ENCODE measurements at regions not wholly inside any gene's neighbourhood (a gene's known extent, or its start where the extent isn't known, plus 50 kb on each side); places are given as distances from the start of the nearest gene placed in this dataset.

DNA sequence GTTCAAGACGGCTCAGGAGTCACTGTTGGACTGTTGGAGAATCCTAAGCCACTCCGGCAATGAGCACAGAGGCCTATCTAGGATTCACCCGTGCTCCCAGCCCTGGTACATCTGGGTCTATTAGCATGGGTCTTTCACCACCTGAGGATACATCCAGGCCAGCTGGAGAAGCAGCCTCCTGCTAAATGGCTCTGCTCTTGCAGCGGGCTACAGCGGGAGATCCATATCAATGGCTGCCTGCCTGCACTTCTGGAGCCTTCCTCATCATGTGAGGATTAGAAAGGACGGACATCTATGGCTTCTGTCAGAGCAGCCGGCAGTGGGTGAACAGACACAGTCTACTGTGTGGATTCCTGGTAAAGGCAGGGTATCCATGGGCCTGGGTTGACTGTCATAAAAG is 357.4 kb downstream of the MLLT3 start:
- Histone ChIP-seq H2AK5ac (ENCODE audit: low read depth, low read length) (no peak overlapping the region), H3K18ac (ENCODE audit: low read length) (no peak overlapping the region), H3K23ac (ENCODE audit: low read depth, low read length, poor library complexity) (no peak overlapping the region), H3K14ac (ENCODE audit: low read length) (no peak overlapping the region), H3K4ac (ENCODE audit: low read length) (no peak overlapping the region), H4K91ac (ENCODE audit: low read depth, low read length, poor library complexity) (no peak overlapping the region), H3K9me3 (replicated peaks in 1 of 2; ENCODE audit: control insufficient read depth in 2 of 2, insufficient read depth in 1 of 2, low read depth in 1 of 2, low read length in 2 of 2) (no peaks in the 10 kb centered on the region), H2BK12ac (ENCODE audit: low read length) (no peak overlapping the region), H3K36me3 (replicated peaks in 1 of 2; ENCODE audit: control insufficient read depth in 2 of 2, insufficient read depth in 2 of 2, low read length in 2 of 2) (no peaks in the 10 kb centered on the region), H3K4me1 (ENCODE audit: control insufficient read depth in 2 of 2, insufficient read depth in 1 of 2, low read depth in 1 of 2, low read length in 2 of 2) (peaks cover 0 to 4% of the 10 kb centered on the region in 2 donors), H4K8ac (ENCODE audit: low read depth, low read length) (no peak overlapping the region), H3K4me3 (ENCODE audit: low read length in 2 of 2) (no peak overlapping the region), H3K27me3 (ENCODE audit: control insufficient read depth in 3 of 3, insufficient read depth in 3 of 3, low read depth in 1 of 3, low read length in 3 of 3) (no peaks in the 10 kb centered on the region), H2BK5ac (ENCODE audit: low read length) (no peak overlapping the region), H3K9ac (ENCODE audit: low read depth, low read length, poor library complexity) (no peak overlapping the region), H3K27ac (replicated peaks; ENCODE audit: low read length) (no peak overlapping the region), H2BK120ac (ENCODE audit: low read depth, low read length) (no peak overlapping the region), H3K79me1 (ENCODE audit: low read depth, low read length) (no peaks in the 10 kb centered on the region), H3K4me2 (ENCODE audit: insufficient read depth, low read length, poor library complexity, severe bottlenecking) (no peak overlapping the region), H2BK15ac (ENCODE audit: low read length) (no peak overlapping the region), H2AFZ (ENCODE audit: low read length) (no peak overlapping the region)
- no CpG with 5 or more reads among the region's 7 CpGs for WGBS, 2 donors (ENCODE audit: extremely low coverage in 2 of 2, insufficient read length in 2 of 2, insufficient replicate concordance in 1 of 2)
- DNase-seq (ENCODE audit: low spot score), result no peak

DNA sequence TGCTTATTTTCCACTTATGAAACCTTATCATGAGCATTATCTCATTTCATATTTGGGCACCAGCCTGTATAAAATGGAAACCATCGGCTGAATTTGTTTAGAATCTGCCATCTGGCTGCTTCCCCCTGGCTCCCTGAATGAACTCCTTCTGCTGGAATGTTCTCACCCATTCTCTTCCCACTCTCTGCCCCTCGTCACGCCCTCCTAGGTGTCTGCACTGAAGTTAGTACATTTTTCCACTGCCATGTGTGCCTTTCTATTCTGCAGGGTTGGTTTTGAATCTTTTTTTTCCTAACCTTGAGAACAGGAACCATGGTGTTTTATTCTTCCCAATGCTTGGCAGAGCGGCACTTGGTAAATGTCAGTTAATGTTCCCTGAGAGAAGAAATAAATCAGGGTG is 359.7 kb downstream of the MLLT3 start:
- no peak overlapping the region for H3K23ac ChIP-seq (ENCODE audit: low read depth, low read length, poor library complexity)
- DNase-seq (ENCODE audit: low spot score), result no peak
- H3K4me3 ChIP-seq (ENCODE audit: low read length in 2 of 2), result no peak overlapping the region
- H4K91ac ChIP-seq (ENCODE audit: low read depth, low read length, poor library complexity), result no peak overlapping the region
- no peak overlapping the region for H2BK12ac ChIP-seq (ENCODE audit: low read length)
- H3K14ac ChIP-seq (ENCODE audit: low read length), result no peak overlapping the region
- H3K4me2 ChIP-seq (ENCODE audit: insufficient read depth, low read length, poor library complexity, severe bottlenecking), result no peak overlapping the region
- no peak overlapping the region for H2AK5ac ChIP-seq (ENCODE audit: low read depth, low read length)
- no peaks in the 10 kb centered on the region for H3K79me1 ChIP-seq (ENCODE audit: low read depth, low read length)
- peaks cover 0 to 2% of the 10 kb centered on the region in 2 donors for H3K4me1 ChIP-seq (ENCODE audit: control insufficient read depth in 2 of 2, insufficient read depth in 1 of 2, low read depth in 1 of 2, low read length in 2 of 2)
- no peak overlapping the region for H4K8ac ChIP-seq (ENCODE audit: low read depth, low read length)
- H2AFZ ChIP-seq (ENCODE audit: low read length), result no peak overlapping the region
- no peak overlapping the region for H3K27ac ChIP-seq (replicated peaks; ENCODE audit: low read length)
- H3K27me3 ChIP-seq (ENCODE audit: control insufficient read depth in 3 of 3, insufficient read depth in 3 of 3, low read depth in 1 of 3, low read length in 3 of 3), result no peaks in the 10 kb centered on the region
- H2BK5ac ChIP-seq (ENCODE audit: low read length), result no peak overlapping the region
- no peak overlapping the region for H2BK15ac ChIP-seq (ENCODE audit: low read length)
- no peaks in the 10 kb centered on the region for H3K9me3 ChIP-seq (replicated peaks in 1 of 2; ENCODE audit: control insufficient read depth in 2 of 2, insufficient read depth in 1 of 2, low read depth in 1 of 2, low read length in 2 of 2)
- no peak overlapping the region for H2BK120ac ChIP-seq (ENCODE audit: low read depth, low read length)
- no peak overlapping the region for H3K4ac ChIP-seq (ENCODE audit: low read length)
- H3K18ac ChIP-seq (ENCODE audit: low read length), result no peak overlapping the region
- H3K36me3 ChIP-seq (replicated peaks in 1 of 2; ENCODE audit: control insufficient read depth in 2 of 2, insufficient read depth in 2 of 2, low read length in 2 of 2), result no peaks in the 10 kb centered on the region
- H3K9ac ChIP-seq (ENCODE audit: low read depth, low read length, poor library complexity), result no peak overlapping the region
- no CpG with 5 or more reads among the region's 4 CpGs for WGBS, 2 donors (ENCODE audit: extremely low coverage in 2 of 2, insufficient read length in 2 of 2, insufficient replicate concordance in 1 of 2)

DNA sequence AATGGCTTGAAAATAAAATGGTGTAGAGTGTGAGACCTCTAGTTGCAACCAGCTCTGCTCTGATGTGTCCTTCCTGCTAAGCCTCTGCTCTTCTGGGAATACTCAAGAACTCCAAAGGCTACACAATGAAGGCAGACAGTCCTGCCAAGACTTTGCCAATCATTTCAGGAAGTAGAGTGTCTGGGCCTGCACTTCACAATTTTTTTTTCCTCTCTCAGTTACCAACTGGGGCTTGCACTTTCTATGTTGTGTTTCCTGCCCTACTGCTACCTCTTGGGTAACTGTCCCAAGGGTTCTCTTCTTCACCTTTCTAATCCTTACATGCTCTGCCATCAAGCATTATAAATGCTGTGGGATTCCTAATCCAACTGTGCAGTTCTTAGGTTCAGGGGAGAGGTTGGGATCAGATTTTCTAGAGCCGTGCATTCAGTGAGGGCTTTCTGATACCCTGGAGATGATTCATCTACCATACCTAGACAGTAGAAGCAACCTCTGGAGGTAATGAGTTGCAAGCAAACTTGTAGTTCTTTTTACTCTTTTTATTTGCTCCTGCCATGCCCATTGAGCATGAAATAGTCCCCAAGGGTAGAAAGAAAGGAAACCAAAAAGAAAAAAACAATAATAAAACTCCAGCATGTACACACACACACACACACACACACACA is 365.9 kb downstream of the MLLT3 start:
- Histone ChIP-seq H3K27me3 (ENCODE audit: control insufficient read depth in 3 of 3, insufficient read depth in 3 of 3, low read depth in 1 of 3, low read length in 3 of 3) (peaks cover 0 to 3% (median 0%) of the 10 kb centered on the region in 3 experiments), H3K4me1 (ENCODE audit: control insufficient read depth in 2 of 2, insufficient read depth in 1 of 2, low read depth in 1 of 2, low read length in 2 of 2) (no peaks in the 10 kb centered on the region), H2BK12ac (ENCODE audit: low read length) (no peak overlapping the region), H3K14ac (ENCODE audit: low read length) (no peak overlapping the region), H3K9ac (ENCODE audit: low read depth, low read length, poor library complexity) (no peak overlapping the region), H3K4ac (ENCODE audit: low read length) (no peak overlapping the region), H4K8ac (ENCODE audit: low read depth, low read length) (no peak overlapping the region), H2BK120ac (ENCODE audit: low read depth, low read length) (no peak overlapping the region), H3K18ac (ENCODE audit: low read length) (no peak overlapping the region), H2AFZ (ENCODE audit: low read length) (no peak overlapping the region), H3K36me3 (replicated peaks in 1 of 2; ENCODE audit: control insufficient read depth in 2 of 2, insufficient read depth in 2 of 2, low read length in 2 of 2) (no peaks in the 10 kb centered on the region), H2AK5ac (ENCODE audit: low read depth, low read length) (no peak overlapping the region), H3K79me1 (ENCODE audit: low read depth, low read length) (no peaks in the 10 kb centered on the region), H2BK5ac (ENCODE audit: low read length) (no peak overlapping the region), H3K23ac (ENCODE audit: low read depth, low read length, poor library complexity) (no peak overlapping the region), H3K9me3 (replicated peaks in 1 of 2; ENCODE audit: control insufficient read depth in 2 of 2, insufficient read depth in 1 of 2, low read depth in 1 of 2, low read length in 2 of 2) (no peaks in the 10 kb centered on the region), H3K4me3 (ENCODE audit: low read length in 2 of 2) (no peak overlapping the region), H3K4me2 (ENCODE audit: insufficient read depth, low read length, poor library complexity, severe bottlenecking) (no peak overlapping the region), H3K27ac (replicated peaks; ENCODE audit: low read length) (no peak overlapping the region), H2BK15ac (ENCODE audit: low read length) (no peak overlapping the region), H4K91ac (ENCODE audit: low read depth, low read length, poor library complexity) (no peak overlapping the region)
- no CpG with 5 or more reads among the region's 1 CpG for WGBS, 2 donors (ENCODE audit: extremely low coverage in 2 of 2, insufficient read length in 2 of 2, insufficient replicate concordance in 1 of 2)
- DNase-seq (ENCODE audit: low spot score), result no peak

DNA sequence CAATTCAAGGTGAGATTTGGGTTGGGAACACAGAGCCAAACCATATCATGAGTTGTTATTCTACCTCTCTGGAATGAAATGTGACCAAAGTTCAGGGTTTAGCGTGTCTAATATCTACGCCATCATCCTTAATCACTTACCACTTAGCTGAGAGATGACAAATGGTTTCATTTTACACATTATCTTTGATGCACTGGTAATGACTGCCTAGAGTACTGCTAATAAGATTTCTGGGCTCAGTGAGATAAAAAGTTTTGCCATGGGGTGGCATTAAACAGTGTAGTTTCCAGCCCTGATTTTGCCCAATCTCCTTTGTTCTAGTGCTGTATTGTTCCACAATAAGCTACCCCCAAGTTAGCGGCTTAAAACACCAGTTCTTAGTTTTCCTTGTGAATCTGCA is 367.2 kb downstream of the MLLT3 start:
- no peak overlapping the region for H3K14ac ChIP-seq (ENCODE audit: low read length)
- no peak overlapping the region for H4K91ac ChIP-seq (ENCODE audit: low read depth, low read length, poor library complexity)
- H3K27me3 ChIP-seq (ENCODE audit: control insufficient read depth in 3 of 3, insufficient read depth in 3 of 3, low read depth in 1 of 3, low read length in 3 of 3), result peaks cover 0 to 3% (median 0%) of the 10 kb centered on the region in 3 experiments
- no peak overlapping the region for H2BK5ac ChIP-seq (ENCODE audit: low read length)
- no peak overlapping the region for H2BK120ac ChIP-seq (ENCODE audit: low read depth, low read length)
- H3K27ac ChIP-seq (replicated peaks; ENCODE audit: low read length), result no peak overlapping the region
- no peak overlapping the region for H3K4me2 ChIP-seq (ENCODE audit: insufficient read depth, low read length, poor library complexity, severe bottlenecking)
- H3K23ac ChIP-seq (ENCODE audit: low read depth, low read length, poor library complexity), result no peak overlapping the region
- H3K36me3 ChIP-seq (replicated peaks in 1 of 2; ENCODE audit: control insufficient read depth in 2 of 2, insufficient read depth in 2 of 2, low read length in 2 of 2), result no peaks in the 10 kb centered on the region
- WGBS, 2 donors (ENCODE audit: extremely low coverage in 2 of 2, insufficient read length in 2 of 2, insufficient replicate concordance in 1 of 2), result no CpG with 5 or more reads among the region's 3 CpGs
- H4K8ac ChIP-seq (ENCODE audit: low read depth, low read length), result no peak overlapping the region
- no peak overlapping the region for H2AK5ac ChIP-seq (ENCODE audit: low read depth, low read length)
- no peak overlapping the region for H3K4me3 ChIP-seq (ENCODE audit: low read length in 2 of 2)
- no peaks in the 10 kb centered on the region for H3K79me1 ChIP-seq (ENCODE audit: low read depth, low read length)
- H3K4me1 ChIP-seq (ENCODE audit: control insufficient read depth in 2 of 2, insufficient read depth in 1 of 2, low read depth in 1 of 2, low read length in 2 of 2), result no peaks in the 10 kb centered on the region
- DNase-seq (ENCODE audit: low spot score), result no peak
- H2BK15ac ChIP-seq (ENCODE audit: low read length), result no peak overlapping the region
- no peak overlapping the region for H3K4ac ChIP-seq (ENCODE audit: low read length)
- H2AFZ ChIP-seq (ENCODE audit: low read length), result no peak overlapping the region
- H3K9ac ChIP-seq (ENCODE audit: low read depth, low read length, poor library complexity), result no peak overlapping the region
- no peak overlapping the region for H2BK12ac ChIP-seq (ENCODE audit: low read length)
- H3K18ac ChIP-seq (ENCODE audit: low read length), result no peak overlapping the region
- H3K9me3 ChIP-seq (replicated peaks in 1 of 2; ENCODE audit: control insufficient read depth in 2 of 2, insufficient read depth in 1 of 2, low read depth in 1 of 2, low read length in 2 of 2), result no peaks in the 10 kb centered on the region

Measured in neuronal stem cell (in vitro differentiated cells).